IMR-90 (cell line): ENCODE measurements at regions not wholly inside any gene's neighbourhood (a gene's known extent, or its start where the extent isn't known, plus 50 kb on each side); places are given as distances from the start of the nearest gene placed in this dataset.

Experiments used
- BHLHE40 ChIP-seq: fragments of 150-350 bp; IDR thresholded peaks from 2 replicates; pipeline ENCODE4 v1.6.1; 2016; ENCODE audit warnings: mild to moderate bottlenecking, low read depth, low read length
- CEBPB ChIP-seq: IDR thresholded peaks from 2 replicates; pipeline ENCODE4 v1.6.1; 2012; ENCODE audit warnings: low read depth, low read length, improper control_type of control experiment
- CHD1 ChIP-seq: IDR thresholded peaks from 2 replicates; pipeline ENCODE4 v1.6.1; 2012; ENCODE audit warnings: low read depth, low read length, improper control_type of control experiment
- ELK1 ChIP-seq: fragments of 150-350 bp; IDR thresholded peaks from 2 replicates; pipeline ENCODE4 v1.6.1; 2016; ENCODE audit warnings: low read depth, mild to moderate bottlenecking, low read length, moderate library complexity, borderline replicate concordance
- FOS ChIP-seq: fragments of 150-350 bp; IDR thresholded peaks from 2 replicates; pipeline ENCODE4 v1.6.1; 2016; ENCODE audit warnings: low read depth, low read length
- POLR2A ChIP-seq: IDR thresholded peaks from 2 replicates; pipeline ENCODE4 v1.6.1; 2012; ENCODE audit warnings: mild to moderate bottlenecking, low read depth, low read length
- RAD21 ChIP-seq: IDR thresholded peaks from 2 replicates; pipeline ENCODE4 v1.6.1; 2012; ENCODE audit warnings: low read length, improper control_type of control experiment
- RCOR1 ChIP-seq: IDR thresholded peaks from 2 replicates; pipeline ENCODE4 v1.6.1; 2012; ENCODE audit warnings: mild to moderate bottlenecking, low read length, improper control_type of control experiment; ENCODE audit not compliant: insufficient replicate concordance
- RFX5 ChIP-seq: IDR thresholded peaks from 2 replicates; pipeline ENCODE4 v1.8.0; 2012; ENCODE audit warnings: low read depth, mild to moderate bottlenecking, low read length, moderate library complexity
- SMC3 ChIP-seq: fragments of 150-350 bp; IDR thresholded peaks from 2 replicates; pipeline ENCODE4 v1.6.1; 2016; ENCODE audit warnings: low read depth, mild to moderate bottlenecking, antibody characterized with exemption, low read length, moderate library complexity
- USF2 ChIP-seq: fragments of 150-350 bp; IDR thresholded peaks from 2 replicates; pipeline ENCODE4 v1.6.1; 2017; ENCODE audit warnings: mild to moderate bottlenecking, antibody characterized with exemption, low read length, low read depth
- TF ChIP-seq, protein P1 (sequence below): conservative IDR thresholded peaks from 2 replicates; pipeline ENCODE4 v1.5.1; 2012; ENCODE audit warnings: mild to moderate bottlenecking, low read depth, low read length, improper control_type of control experiment

GRCh38 chr2:53342248-53342647 is 425.4 kb upstream of the CHAC2 start:
- TF ChIP-seq, protein P1, sequence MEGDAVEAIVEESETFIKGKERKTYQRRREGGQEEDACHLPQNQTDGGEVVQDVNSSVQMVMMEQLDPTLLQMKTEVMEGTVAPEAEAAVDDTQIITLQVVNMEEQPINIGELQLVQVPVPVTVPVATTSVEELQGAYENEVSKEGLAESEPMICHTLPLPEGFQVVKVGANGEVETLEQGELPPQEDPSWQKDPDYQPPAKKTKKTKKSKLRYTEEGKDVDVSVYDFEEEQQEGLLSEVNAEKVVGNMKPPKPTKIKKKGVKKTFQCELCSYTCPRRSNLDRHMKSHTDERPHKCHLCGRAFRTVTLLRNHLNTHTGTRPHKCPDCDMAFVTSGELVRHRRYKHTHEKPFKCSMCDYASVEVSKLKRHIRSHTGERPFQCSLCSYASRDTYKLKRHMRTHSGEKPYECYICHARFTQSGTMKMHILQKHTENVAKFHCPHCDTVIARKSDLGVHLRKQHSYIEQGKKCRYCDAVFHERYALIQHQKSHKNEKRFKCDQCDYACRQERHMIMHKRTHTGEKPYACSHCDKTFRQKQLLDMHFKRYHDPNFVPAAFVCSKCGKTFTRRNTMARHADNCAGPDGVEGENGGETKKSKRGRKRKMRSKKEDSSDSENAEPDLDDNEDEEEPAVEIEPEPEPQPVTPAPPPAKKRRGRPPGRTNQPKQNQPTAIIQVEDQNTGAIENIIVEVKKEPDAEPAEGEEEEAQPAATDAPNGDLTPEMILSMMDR, result no peak
- no peak for TF ChIP-seq POLR2A
- no peak for TF ChIP-seq BHLHE40
- TF ChIP-seq FOS, result no peak
- TF ChIP-seq RFX5, result no peak
- TF ChIP-seq CHD1, result no peak
- TF ChIP-seq SMC3, result no peak
- no peak for TF ChIP-seq USF2
- no peak for TF ChIP-seq RCOR1
- no peak for TF ChIP-seq CEBPB
- TF ChIP-seq RAD21, result no peak
- no peak for TF ChIP-seq ELK1
